HepG2 (cell line): ENCODE measurements at regions not wholly inside any gene's neighbourhood (a gene's known extent, or its start where the extent isn't known, plus 50 kb on each side); places are given as distances from the start of the nearest gene placed in this dataset.

Experiments used
- ATAC-seq: fragments of 200-7000 bp; cut with Tn5 transposase; 3 replicates; pipeline ENCODE4 v1.9.1; 2020; ENCODE audit warnings: mild to moderate bottlenecking, moderate library complexity
- BruUV-seq: library from RNA; stranded (reverse); fragments of 400-500 nt; replicated peaks from 2 replicates; lab custom pipeline; 2021; lab: Mats Ljungman, UMichigan
- CTCF ChIA-PET: fragments of 300-600 bp; formaldehyde crosslinking; extraction: SDS; loops from one replicate; lab custom pipeline; 2021; ENCODE audit warnings: low total read pairs, inconsistent platforms, low intra/inter-chr PET ratio; lab: Yijun Ruan, JAX
- POLR2A ChIA-PET: fragments of 350-600 bp; sonication (Branson Sonifier 250); formaldehyde crosslinking; loops from one replicate; lab custom pipeline; 2020; ENCODE audit warnings: antibody characterized with exemption, inconsistent platforms; lab: Yijun Ruan, JAX
- DNase-seq: peaks from one replicate; pipeline ENCODE4 v3.0.0-alpha.2; 2015; ENCODE audit warnings: low spot score
- FAIRE-seq: peaks from 3 replicates; lab custom pipeline; 2011; peaks lifted over from hg19 to GRCh38; lab: Jason Lieb, UNC
- H2AFZ ChIP-seq: one replicate; pipeline ENCODE4 v1.6.1; 2011; ENCODE audit warnings: low read length, inconsistent platforms
- H3K27ac ChIP-seq: fragments of 300-600 bp; 3 replicates; pipeline ENCODE4 v1.8.0; 2011; ENCODE audit warnings: mixed run types, mild to moderate bottlenecking, mixed read lengths, low read length, inconsistent platforms; ENCODE audit not compliant: insufficient read depth; ENCODE audit errors: extremely low read length
- H3K27me3 ChIP-seq, 2 experiments: fragments of 200-600 bp in 1 of 2; 2 replicates in 1 of 2; 3 replicates in 1 of 2; pipeline versions ENCODE4 v1.6.0 to v1.8.0; 2011; ENCODE audit warnings: low read length in 2 of 2, mild to moderate bottlenecking in 2 of 2, moderate library complexity in 2 of 2, inconsistent platforms in 1 of 2; ENCODE audit not compliant: insufficient read depth in 2 of 2, control insufficient read depth in 1 of 2
- H3K36me3 ChIP-seq, 2 experiments: fragments of 200-600 bp in 1 of 2; replicated peaks in 1 of 2; 2 replicates in 1 of 2; 3 replicates in 1 of 2; pipeline versions ENCODE4 v1.5.1 to v1.8.0; 2011; ENCODE audit warnings: low read length in 2 of 2, inconsistent platforms in 1 of 2; ENCODE audit not compliant: insufficient read depth in 2 of 2, control insufficient read depth in 1 of 2
- H3K4me1 ChIP-seq: 2 replicates; pipeline ENCODE4 v1.5.1; 2012; ENCODE audit warnings: low read length, inconsistent platforms; ENCODE audit not compliant: insufficient read depth
- H3K4me2 ChIP-seq: 2 replicates; pipeline ENCODE4 v1.6.0; 2011; ENCODE audit warnings: low read depth, low read length, inconsistent platforms
- H3K4me3 ChIP-seq, 3 experiments: fragments of 200-600 bp in 1 of 3; sonication (generic), shearing (Covaris generic) in 1 of 3; replicated peaks in 1 of 3; 2 replicates each; pipeline ENCODE4 v1.5.1; 2011 to 2016; ENCODE audit warnings: low read length in 3 of 3, inconsistent platforms in 2 of 3, low read depth in 2 of 3, mild to moderate bottlenecking in 2 of 3, control low read depth in 1 of 3, mixed read lengths in 1 of 3; ENCODE audit not compliant: insufficient read depth in 1 of 3
- H3K79me2 ChIP-seq: one replicate; pipeline ENCODE4 v1.6.1; 2011; ENCODE audit warnings: low read length, inconsistent platforms; ENCODE audit not compliant: insufficient read depth
- H3K9ac ChIP-seq: 2 replicates; pipeline ENCODE4 v1.6.0; 2011; ENCODE audit warnings: mild to moderate bottlenecking, low read depth, low read length, inconsistent platforms; ENCODE audit not compliant: insufficient read depth
- H3K9me3 ChIP-seq: 2 replicates; pipeline ENCODE4 v1.5.1; 2012; ENCODE audit warnings: mild to moderate bottlenecking, low read length
- H4K20me1 ChIP-seq: 2 replicates; pipeline ENCODE4 v1.6.0; 2011; ENCODE audit warnings: inconsistent platforms, mild to moderate bottlenecking, low read length, moderate library complexity; ENCODE audit not compliant: insufficient read depth
- ELF4 ChIP-seq: sonication (generic); formaldehyde crosslinking; IDR thresholded peaks from 2 replicates; pipeline ENCODE4 v1.5.0; 2020; ENCODE audit warnings: missing genetic modification reagents, mild to moderate bottlenecking, moderate library complexity, borderline replicate concordance
- HMGA1 ChIP-seq: sonication (generic); formaldehyde crosslinking; conservative IDR thresholded peaks from 2 replicates; pipeline ENCODE4 v1.4.0; 2020; ENCODE audit warnings: missing genetic modification reagents
- IKZF4 ChIP-seq: sonication (generic); formaldehyde crosslinking; IDR thresholded peaks from 2 replicates; pipeline ENCODE4 v1.5.1; 2020; ENCODE audit warnings: borderline replicate concordance, mild to moderate bottlenecking, low read depth, missing genetic modification reagents; ENCODE audit errors: not compliant biosample characterization
- RAD21 ChIP-seq: fragments of 450-650 bp; formaldehyde crosslinking; IDR thresholded peaks from 2 replicates; pipeline ENCODE4 v1.5.0; 2020; ENCODE audit warnings: mild to moderate bottlenecking
- ZNF34 ChIP-seq: sonication (generic); formaldehyde crosslinking; IDR thresholded peaks from 2 replicates; pipeline ENCODE4 v1.4.0; 2020; ENCODE audit warnings: mild to moderate bottlenecking, missing genetic modification reagents, borderline replicate concordance
- ZNF432 ChIP-seq: sonication (generic); formaldehyde crosslinking; IDR thresholded peaks from 2 replicates; pipeline ENCODE4 v1.5.0; 2020; ENCODE audit warnings: missing genetic modification reagents, mild to moderate bottlenecking, borderline replicate concordance
- WGBS: methylation state at CpG from one replicate; pipeline ENCODE4 v1.1.6; 2017; ENCODE audit warnings: low lambda C conversion rate; 5-methylcytosine and 5-hydroxymethylcytosine counted together
- in situ Hi-C: cut with HindIII; loops from 2 replicates; pipeline ENCODE4 v1.10.0; 2017; ENCODE audit warnings: low pct_unique_long_range_greater_than_20kb; ENCODE audit not compliant: extremely low pct_ligation_motif_present
- intact Hi-C: fragments of 100-400 bp; cut with micrococcal nuclease; formaldehyde crosslinking; loops from one replicate; pipeline ENCODE4 v1.10.0; 2022; ENCODE audit not compliant: unreplicated experiment
- TF ChIP-seq, protein P1 (sequence below): sonication (generic); formaldehyde crosslinking; IDR thresholded peaks from 2 replicates; pipeline ENCODE4 v1.8.0; 2022; ENCODE audit warnings: mild to moderate bottlenecking, missing genetic modification reagents; ENCODE audit not compliant: insufficient replicate concordance
- TF ChIP-seq, protein P2 (sequence below): fragments of 450-650 bp; IDR thresholded peaks from 2 replicates; pipeline ENCODE4 v1.6.1; 2017; ENCODE audit warnings: mild to moderate bottlenecking
- TF ChIP-seq, protein P3 (sequence below): IDR thresholded peaks from 2 replicates; pipeline ENCODE4 v1.6.1; 2012; ENCODE audit warnings: inconsistent platforms

DNA sequence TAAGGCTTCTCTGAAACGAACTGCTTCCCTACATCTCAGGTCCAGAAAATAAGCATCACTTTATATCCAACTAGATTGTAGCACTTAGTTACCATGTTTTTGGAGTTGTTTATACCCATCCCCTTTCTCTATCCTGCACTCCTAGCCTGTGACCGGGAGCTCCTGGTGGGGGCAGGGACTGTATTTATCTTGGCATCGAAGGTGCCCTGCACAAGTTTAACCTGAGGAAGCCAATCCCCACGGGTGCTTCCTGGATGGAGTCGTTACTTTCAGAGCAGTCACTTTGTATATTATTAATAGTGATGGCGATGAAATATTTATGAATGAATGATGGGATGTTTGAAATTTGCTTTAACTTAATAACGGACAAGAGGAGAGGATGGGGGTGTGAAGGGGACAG lies 73.9 kb downstream of the KLHDC7A start:
- TF ChIP-seq, protein P1, sequence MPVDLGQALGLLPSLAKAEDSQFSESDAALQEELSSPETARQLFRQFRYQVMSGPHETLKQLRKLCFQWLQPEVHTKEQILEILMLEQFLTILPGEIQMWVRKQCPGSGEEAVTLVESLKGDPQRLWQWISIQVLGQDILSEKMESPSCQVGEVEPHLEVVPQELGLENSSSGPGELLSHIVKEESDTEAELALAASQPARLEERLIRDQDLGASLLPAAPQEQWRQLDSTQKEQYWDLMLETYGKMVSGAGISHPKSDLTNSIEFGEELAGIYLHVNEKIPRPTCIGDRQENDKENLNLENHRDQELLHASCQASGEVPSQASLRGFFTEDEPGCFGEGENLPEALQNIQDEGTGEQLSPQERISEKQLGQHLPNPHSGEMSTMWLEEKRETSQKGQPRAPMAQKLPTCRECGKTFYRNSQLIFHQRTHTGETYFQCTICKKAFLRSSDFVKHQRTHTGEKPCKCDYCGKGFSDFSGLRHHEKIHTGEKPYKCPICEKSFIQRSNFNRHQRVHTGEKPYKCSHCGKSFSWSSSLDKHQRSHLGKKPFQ (CRISPR knock-in tag): no peak
- TF ChIP-seq HMGA1 (CRISPR knock-in tag) (no peak), ZNF432 (no peak), ZNF34 (CRISPR knock-in tag) (no peak), RAD21 (CRISPR knock-in tag) (no peak), IKZF4 (CRISPR knock-in tag) (no peak), ELF4 (CRISPR knock-in tag) (no peak)
- TF ChIP-seq, protein P2, sequence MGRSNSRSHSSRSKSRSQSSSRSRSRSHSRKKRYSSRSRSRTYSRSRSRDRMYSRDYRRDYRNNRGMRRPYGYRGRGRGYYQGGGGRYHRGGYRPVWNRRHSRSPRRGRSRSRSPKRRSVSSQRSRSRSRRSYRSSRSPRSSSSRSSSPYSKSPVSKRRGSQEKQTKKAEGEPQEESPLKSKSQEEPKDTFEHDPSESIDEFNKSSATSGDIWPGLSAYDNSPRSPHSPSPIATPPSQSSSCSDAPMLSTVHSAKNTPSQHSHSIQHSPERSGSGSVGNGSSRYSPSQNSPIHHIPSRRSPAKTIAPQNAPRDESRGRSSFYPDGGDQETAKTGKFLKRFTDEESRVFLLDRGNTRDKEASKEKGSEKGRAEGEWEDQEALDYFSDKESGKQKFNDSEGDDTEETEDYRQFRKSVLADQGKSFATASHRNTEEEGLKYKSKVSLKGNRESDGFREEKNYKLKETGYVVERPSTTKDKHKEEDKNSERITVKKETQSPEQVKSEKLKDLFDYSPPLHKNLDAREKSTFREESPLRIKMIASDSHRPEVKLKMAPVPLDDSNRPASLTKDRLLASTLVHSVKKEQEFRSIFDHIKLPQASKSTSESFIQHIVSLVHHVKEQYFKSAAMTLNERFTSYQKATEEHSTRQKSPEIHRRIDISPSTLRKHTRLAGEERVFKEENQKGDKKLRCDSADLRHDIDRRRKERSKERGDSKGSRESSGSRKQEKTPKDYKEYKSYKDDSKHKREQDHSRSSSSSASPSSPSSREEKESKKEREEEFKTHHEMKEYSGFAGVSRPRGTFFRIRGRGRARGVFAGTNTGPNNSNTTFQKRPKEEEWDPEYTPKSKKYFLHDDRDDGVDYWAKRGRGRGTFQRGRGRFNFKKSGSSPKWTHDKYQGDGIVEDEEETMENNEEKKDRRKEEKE: no peak
- TF ChIP-seq, protein P3, sequence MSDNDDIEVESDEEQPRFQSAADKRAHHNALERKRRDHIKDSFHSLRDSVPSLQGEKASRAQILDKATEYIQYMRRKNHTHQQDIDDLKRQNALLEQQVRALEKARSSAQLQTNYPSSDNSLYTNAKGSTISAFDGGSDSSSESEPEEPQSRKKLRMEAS: no peak
- TF ChIP-seq, all 625 proteins: peak for 0
- Histone ChIP-seq H3K9me3 (no peaks in the 10 kb centered on the region), H3K4me1 (no peaks in the 10 kb centered on the region), H3K27me3 (peaks cover 5 to 45% of the 10 kb centered on the region in 2 experiments; a peak in 4 of 5 replicates), H4K20me1 (no peaks in the 10 kb centered on the region), H3K36me3 (no peaks in the 10 kb centered on the region), H3K4me3 (no peak overlapping the region), H2AFZ (no peak overlapping the region), H3K9ac (no peak overlapping the region), H3K4me2 (no peak overlapping the region), H3K27ac (no peak overlapping the region), H3K79me2 (no peaks in the 10 kb centered on the region)
- intact Hi-C loops (no loop called here), in situ Hi-C loops (no loop called here)
- 6% methylated on average over 7 of the region's 7 CpGs for WGBS
- ATAC-seq (no peak), DNase-seq (no peak), FAIRE-seq (no peak)
- no TSS peak for BruUV-seq
- POLR2A ChIA-PET: no interaction called here
- CTCF ChIA-PET: no interaction called here
